ENCODE measurements at regions not wholly inside any gene's neighbourhood (a gene's known extent, or its start where the extent isn't known, plus 50 kb on each side); places are given as distances from the start of the nearest gene placed in this dataset.

GRCh38 chr16:87015021-87015420 lies 302.2 kb downstream of the C16orf95 start:
- no peak overlapping the region for H3K4me3 ChIP-seq (ENCODE audit: low read depth, low read length)
- TF ChIP-seq CTCF (IDR thresholded peaks at IDR 0.05; ENCODE audit: insufficient read depth, low read length, missing control alignments): no peak
- POLR2A ChIA-PET: no interaction called here
- no peak for DNase-seq (ENCODE audit: low read depth, low spot score)
- CTCF ChIA-PET: no interaction called here

- ChIA-PET CTCF (interaction anchor here (0.7 to 3.0 kb wide), 25 partner anchors 7 to 452 kb away, joined by 3 to 36 read pairs (median 4); partner anchors contain the start of gene FOXC2), POLR2A (no interaction called here)
- no peak for TF ChIP-seq CTCF (IDR thresholded peaks at IDR 0.05; ENCODE audit: insufficient read depth, low read length, missing control alignments)
- H3K4me3 ChIP-seq (ENCODE audit: low read depth, low read length): no peak overlapping the region
- no peak for DNase-seq (ENCODE audit: low read depth, low spot score)
Observed at GRCh38 chr16:87016046-87017035, 300.9 kb downstream of the C16orf95 start.

- no peak overlapping the region for H3K4me3 ChIP-seq (ENCODE audit: low read depth, low read length)
- POLR2A ChIA-PET: interaction anchor here (0.6 to 0.9 kb wide), 2 partner anchors 23 to 36 kb away, joined by 3 to 4 read pairs; no protein-coding TSS in a partner anchor
- peak; percentile 71 for DNase-seq (ENCODE audit: low read depth, low spot score)
- CTCF ChIA-PET: interaction anchor here (0.7 to 3.0 kb wide), 35 partner anchors 8 to 456 kb away, joined by 3 to 36 read pairs (median 4); partner anchors contain the start of gene FOXC2
- peak; percentile 63 for TF ChIP-seq CTCF (IDR thresholded peaks at IDR 0.05; ENCODE audit: insufficient read depth, low read length, missing control alignments)
Observed at GRCh38 chr16:87017371-87018012, 299.7 kb downstream of the C16orf95 start.

- POLR2A ChIA-PET: no interaction called here
- CTCF ChIA-PET: interaction anchor here (1.1 to 1.4 kb wide), 3 partner anchors 8 to 461 kb away, joined by 3 to 5 read pairs (median 4); no protein-coding TSS in a partner anchor
- DNase-seq (ENCODE audit: low read depth, low spot score): no peak
- no peak for TF ChIP-seq CTCF (IDR thresholded peaks at IDR 0.05; ENCODE audit: insufficient read depth, low read length, missing control alignments)
- no peak overlapping the region for H3K4me3 ChIP-seq (ENCODE audit: low read depth, low read length)
Observed at GRCh38 chr16:87025676-87026075, 291.5 kb downstream of the C16orf95 start.

GRCh38 chr16:87027056-87027616 lies 290.1 kb downstream of the C16orf95 start:
- TF ChIP-seq CTCF (IDR thresholded peaks at IDR 0.05; ENCODE audit: insufficient read depth, low read length, missing control alignments): no peak
- POLR2A ChIA-PET: no interaction called here
- DNase-seq (ENCODE audit: low read depth, low spot score): no peak
- H3K4me3 ChIP-seq (ENCODE audit: low read depth, low read length): no peak overlapping the region
- CTCF ChIA-PET: interaction anchor here (0.8 to 1.6 kb wide), 2 partner anchors 10 to 462 kb away, joined by 3 to 5 read pairs; no protein-coding TSS in a partner anchor
